ENCODE measurements at regions not wholly inside any gene's neighbourhood (a gene's known extent, or its start where the extent isn't known, plus 50 kb on each side); places are given as distances from the start of the nearest gene placed in this dataset.

DNA sequence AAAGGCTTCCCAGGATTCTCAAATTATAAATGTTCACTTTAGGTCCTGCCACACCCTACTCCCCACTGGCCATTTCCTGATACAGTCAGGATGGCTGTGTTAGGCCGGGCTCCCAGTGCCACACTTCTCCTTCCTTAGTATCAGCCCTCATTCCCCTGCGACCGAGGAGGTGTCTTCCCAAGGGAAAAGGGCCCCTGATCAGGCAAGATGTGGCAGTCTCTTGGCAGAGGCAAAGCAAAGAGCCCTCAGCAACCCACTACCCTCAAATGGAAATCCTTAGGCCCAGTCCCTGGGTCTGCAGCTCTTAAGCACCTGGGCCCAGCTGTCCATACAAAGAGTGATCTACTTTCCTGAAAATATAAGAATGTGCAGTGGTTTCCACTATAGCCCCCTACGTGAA lies 96.5 kb upstream of the VASH1 start:
- no peak for DNase-seq (ENCODE audit: low read depth)

DNA sequence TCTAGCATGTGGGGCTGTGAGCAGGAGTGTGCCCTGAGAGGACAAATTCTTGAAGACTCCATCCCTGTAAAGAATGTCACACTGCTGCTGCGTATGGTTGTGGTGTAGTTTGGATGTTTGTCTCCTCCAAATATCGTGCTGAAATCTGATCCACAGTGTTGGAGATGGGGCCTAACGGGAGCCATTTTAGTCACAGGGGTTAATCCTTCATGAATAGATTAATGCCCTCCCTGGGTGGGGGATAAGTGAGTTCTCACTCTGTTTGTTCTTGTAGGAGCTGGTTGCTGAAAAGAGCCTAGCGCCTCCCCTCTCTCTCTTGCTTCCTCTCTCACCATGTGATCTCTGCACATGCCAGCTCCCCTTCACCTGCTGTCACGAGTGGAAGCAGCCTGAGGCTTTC lies 94.5 kb upstream of the VASH1 start:
- DNase-seq (ENCODE audit: low read depth) = no peak

- no peak for DNase-seq (ENCODE audit: low read depth)
These were observed 91.5 kb upstream of the VASH1 start for GRCh38 chr14:76669770-76670169.

DNA sequence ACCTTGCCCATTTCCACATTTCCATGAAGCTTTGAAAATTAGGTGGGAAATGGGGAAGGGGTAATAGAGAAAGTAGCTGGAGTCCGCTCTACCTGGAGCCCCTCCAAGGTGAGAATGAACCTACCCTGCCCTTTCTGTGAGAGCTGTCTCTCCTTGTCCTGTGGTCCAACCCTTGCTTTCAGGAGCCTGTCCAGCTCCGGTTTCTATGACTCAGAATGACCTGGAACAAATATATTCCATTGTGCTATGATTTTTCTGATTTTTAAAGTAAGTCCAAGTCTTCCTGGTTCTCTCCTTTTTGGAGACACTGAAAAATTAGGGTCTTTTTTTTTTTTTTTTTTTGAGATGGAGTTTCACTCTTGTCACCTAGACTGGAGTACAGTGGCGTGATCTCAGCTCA lies 89.1 kb upstream of the VASH1 start:
- DNase-seq (ENCODE audit: low read depth) = no peak

- no peak for DNase-seq (ENCODE audit: low read depth)
These were observed 88.0 kb upstream of the VASH1 start for GRCh38 chr14:76673261-76673660.

DNA sequence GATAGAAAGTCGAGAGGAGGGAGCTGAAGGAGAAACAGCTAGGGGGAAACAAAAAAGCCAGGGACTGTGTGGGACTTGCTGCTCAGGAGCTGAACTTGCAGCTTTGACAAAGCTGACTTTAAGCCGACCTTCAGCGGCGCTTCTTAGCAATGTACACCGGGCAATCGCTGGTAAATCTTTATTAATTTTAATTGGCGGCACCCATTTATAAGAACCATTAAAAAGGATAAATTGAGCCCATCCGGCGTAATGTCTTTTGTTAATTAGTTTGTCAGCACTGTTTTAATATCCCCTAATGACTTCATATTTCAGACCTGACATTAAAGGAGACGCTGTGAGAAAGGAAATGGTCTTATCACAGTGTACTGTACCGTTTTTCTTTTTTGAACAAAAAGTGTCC lies 86.2 kb upstream of the VASH1 start:
- no peak for DNase-seq (ENCODE audit: low read depth)

- DNase-seq (ENCODE audit: low read depth) = no peak
These were observed 84.7 kb upstream of the VASH1 start for GRCh38 chr14:76676539-76676938.

DNA sequence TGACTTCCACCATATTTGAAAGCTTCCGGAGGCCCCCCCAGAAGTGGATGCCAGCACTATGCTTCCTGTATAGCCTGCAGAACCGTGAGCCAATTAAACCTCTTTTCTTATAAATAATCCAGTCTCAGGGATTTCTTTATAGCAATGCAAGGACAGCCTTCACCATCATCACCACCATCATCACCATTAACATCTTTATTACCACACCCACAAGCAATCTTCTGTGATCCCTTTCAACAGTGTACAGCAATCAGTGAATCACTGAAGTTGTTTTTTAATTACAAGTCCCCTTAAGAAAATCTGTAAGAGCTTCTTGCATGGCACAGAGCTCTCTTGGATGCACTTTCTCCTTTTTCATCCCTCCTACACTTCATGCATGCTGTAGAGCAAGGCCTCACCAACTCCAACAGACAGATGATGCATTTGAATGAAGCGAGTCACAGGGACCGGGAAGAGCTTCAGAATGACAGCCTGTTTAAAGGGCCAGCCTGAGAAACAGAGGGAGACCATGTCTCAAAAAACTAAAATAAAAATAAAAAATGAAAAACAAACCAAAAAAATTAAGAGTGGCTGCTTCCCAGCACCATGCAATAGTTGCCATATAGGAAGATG lies 83.6 kb upstream of the VASH1 start:
- no peak for DNase-seq (ENCODE audit: low read depth)

- no peak for DNase-seq (ENCODE audit: low read depth)
These were observed 82.9 kb upstream of the VASH1 start for GRCh38 chr14:76678244-76678800.

DNA sequence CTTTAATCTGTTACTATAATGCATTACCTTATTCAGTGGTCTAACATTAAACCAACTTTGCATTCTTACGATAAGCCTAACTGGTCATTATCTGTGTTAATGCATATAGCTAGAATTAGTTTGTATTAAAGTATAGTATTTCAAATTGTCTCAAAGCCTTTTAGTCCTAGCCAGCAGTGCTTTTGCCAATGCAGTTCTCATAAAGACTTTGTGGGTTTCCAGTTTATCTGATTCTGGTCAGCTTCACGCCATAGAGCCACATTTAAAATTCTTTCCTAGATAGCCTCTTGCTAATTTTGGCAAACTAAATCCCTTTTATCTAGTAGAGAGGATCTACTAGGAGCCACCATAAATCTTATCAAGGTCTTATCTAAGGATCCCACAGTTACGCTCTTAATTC lies 78.9 kb upstream of the VASH1 start:
- DNase-seq (ENCODE audit: low read depth) = no peak

GRCh38 chr14:76686646-76687045 lies 74.6 kb upstream of the VASH1 start:
- DNase-seq (ENCODE audit: low read depth) = no peak

GRCh38 chr14:76687611-76688382 lies 73.5 kb upstream of the VASH1 start:
- no peak for DNase-seq (ENCODE audit: low read depth)

DNA sequence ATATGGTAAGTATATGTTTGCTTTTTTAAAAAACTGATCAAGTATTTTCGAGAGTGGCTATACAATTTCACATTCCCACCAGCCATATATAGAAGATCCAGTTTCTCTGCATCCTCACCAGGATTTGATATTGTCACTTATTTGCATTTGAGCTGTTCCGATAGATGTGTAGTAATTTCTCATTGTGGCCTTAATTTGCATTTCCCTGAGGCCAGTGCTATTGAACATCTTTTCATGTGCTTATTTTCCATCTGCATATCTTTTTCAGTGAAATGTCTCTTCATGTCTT lies 72.9 kb upstream of the VASH1 start:
- DNase-seq (ENCODE audit: low read depth) = no peak

- no peak for DNase-seq (ENCODE audit: low read depth)
These were observed 70.7 kb upstream of the VASH1 start for GRCh38 chr14:76690502-76691105.

DNA sequence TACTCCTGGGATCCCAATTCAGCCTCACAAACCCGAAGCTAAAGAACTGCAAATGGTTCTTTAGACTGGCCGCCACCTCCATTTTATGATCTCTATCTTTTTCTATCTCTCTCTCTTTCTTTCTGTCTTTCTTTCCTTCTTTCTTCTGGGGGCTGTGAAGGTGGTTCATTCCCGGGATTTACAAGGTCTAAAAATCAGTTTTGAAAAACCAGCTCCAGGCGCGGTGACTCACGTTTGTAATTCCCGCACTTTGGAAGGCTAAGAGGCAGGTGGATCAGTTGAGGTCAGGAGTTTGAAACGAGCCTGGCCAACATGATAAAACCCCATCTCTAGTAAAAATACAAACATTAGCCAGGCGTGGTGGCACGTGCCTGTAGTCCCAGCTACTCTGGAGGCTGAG lies 67.2 kb upstream of the VASH1 start:
- DNase-seq (ENCODE audit: low read depth) = no peak

- no peak for DNase-seq (ENCODE audit: low read depth)
These were observed 65.9 kb upstream of the VASH1 start for GRCh38 chr14:76695263-76695920.

- no peak for DNase-seq (ENCODE audit: low read depth)
These were observed 64.9 kb upstream of the VASH1 start for GRCh38 chr14:76696361-76696760.

- no peak for DNase-seq (ENCODE audit: low read depth)
These were observed 64.5 kb upstream of the VASH1 start for GRCh38 chr14:76696791-76697190.

GRCh38 chr14:76697246-76697905 lies 63.9 kb upstream of the VASH1 start:
- no peak for DNase-seq (ENCODE audit: low read depth)

- no peak for DNase-seq (ENCODE audit: low read depth)
These were observed 63.1 kb upstream of the VASH1 start for GRCh38 chr14:76698191-76698590.

DNA sequence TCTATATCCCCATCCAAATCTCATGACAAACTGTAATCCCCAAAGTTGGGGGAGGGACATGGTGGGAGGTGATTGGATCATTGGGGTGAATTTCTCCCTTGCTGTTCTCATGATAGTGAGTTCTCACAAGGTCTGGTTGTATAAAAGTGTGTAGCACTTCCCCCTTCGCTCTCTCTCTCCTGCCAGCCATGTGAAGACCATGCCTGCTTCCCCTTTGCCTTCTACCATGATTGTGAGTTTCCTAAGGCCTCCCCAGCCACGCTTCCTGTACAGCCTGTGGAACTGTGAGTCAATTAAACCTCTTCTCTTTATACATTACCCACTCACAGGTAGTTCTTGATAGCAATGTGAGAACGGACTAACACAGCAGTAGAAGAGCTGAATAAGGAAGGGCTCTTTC lies 62.6 kb upstream of the VASH1 start:
- DNase-seq (ENCODE audit: low read depth) = no peak

GRCh38 chr14:76699209-76699938 lies 61.9 kb upstream of the VASH1 start:
- DNase-seq (ENCODE audit: low read depth) = no peak

All from GM04503 (cell line).